ENCODE measurements at regions not wholly inside any gene's neighbourhood (a gene's known extent, or its start where the extent isn't known, plus 50 kb on each side); places are given as distances from the start of the nearest gene placed in this dataset.

DNA sequence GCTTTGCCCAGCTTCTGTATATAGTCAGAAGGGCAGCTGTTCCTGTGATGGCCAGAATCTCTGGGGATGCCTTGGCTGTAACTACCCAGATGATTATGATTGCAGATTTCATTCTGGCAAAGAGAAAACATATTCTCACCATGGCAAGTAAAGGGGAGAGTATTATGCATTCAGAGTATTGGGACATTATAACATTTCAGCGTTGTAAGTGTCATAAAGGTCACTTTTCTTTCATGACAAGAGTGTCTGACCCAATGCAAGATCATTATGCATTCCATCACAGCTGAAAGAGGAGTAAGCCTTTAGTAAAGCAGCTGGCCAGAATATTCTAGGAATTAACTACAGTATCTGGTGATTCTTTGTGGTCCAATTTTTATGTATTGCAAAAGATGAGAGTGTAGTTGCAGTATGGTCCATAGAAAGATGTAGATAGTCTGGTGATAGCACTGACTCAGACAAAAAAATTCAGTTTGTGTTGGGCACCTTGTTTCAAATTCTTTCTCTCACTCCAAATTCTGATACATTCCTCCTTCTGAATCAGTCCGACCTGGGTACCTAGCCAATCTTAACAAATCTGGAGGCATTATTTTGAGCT is 2366.3 kb downstream of the PCDH7 start:
- no peak overlapping the region for H3K27ac ChIP-seq
- TF ChIP-seq ZFX (IDR thresholded peaks at IDR 0.05; ENCODE audit: borderline replicate concordance), result no peak
- TF ChIP-seq, protein P1, sequence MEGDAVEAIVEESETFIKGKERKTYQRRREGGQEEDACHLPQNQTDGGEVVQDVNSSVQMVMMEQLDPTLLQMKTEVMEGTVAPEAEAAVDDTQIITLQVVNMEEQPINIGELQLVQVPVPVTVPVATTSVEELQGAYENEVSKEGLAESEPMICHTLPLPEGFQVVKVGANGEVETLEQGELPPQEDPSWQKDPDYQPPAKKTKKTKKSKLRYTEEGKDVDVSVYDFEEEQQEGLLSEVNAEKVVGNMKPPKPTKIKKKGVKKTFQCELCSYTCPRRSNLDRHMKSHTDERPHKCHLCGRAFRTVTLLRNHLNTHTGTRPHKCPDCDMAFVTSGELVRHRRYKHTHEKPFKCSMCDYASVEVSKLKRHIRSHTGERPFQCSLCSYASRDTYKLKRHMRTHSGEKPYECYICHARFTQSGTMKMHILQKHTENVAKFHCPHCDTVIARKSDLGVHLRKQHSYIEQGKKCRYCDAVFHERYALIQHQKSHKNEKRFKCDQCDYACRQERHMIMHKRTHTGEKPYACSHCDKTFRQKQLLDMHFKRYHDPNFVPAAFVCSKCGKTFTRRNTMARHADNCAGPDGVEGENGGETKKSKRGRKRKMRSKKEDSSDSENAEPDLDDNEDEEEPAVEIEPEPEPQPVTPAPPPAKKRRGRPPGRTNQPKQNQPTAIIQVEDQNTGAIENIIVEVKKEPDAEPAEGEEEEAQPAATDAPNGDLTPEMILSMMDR (IDR thresholded peaks at IDR 0.05), result no peak

DNA sequence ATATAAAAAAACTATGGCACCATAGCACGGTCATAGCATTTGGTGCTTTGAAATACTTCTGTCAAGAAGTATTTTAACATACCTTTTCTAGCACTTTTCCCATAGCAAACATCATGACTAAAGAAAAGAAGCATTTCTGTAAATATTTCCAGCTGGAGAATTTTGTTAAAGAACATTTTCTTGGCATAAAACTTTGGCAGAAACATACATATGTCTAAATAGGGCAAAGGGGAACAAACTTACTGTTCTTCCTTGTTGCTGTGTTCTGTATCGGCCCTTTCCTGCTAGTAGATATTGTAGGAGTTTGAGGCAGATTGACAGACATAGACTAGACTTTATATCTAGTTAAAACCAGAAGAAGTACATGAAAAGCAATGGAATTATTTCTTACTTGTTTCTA is 2368.5 kb downstream of the PCDH7 start:
- TF ChIP-seq, protein P1 (IDR thresholded peaks at IDR 0.05), result no peak
- no peak for TF ChIP-seq ZFX (IDR thresholded peaks at IDR 0.05; ENCODE audit: borderline replicate concordance)
- H3K27ac ChIP-seq, result no peak overlapping the region

DNA sequence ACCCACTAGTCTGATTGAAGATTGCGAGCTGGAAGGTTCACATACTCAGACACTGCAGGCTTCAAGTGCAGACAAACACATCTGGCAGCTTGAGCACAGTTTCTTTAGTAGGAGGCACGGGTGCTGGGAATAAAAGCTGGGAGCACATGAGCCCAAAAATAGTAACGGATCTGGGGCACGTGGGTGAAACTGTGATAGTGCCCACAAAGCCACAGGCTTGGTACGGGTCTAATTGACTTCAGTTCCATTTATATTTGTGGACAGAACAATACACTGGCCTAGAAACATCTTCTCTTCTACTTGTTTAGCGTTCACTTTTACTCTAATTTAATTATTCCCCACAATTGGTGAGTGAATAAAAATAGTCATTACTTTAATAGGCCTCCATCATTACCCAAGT is 2370.7 kb downstream of the PCDH7 start:
- TF ChIP-seq, protein P1 (IDR thresholded peaks at IDR 0.05), result no peak
- no peak for TF ChIP-seq ZFX (IDR thresholded peaks at IDR 0.05; ENCODE audit: borderline replicate concordance)

DNA sequence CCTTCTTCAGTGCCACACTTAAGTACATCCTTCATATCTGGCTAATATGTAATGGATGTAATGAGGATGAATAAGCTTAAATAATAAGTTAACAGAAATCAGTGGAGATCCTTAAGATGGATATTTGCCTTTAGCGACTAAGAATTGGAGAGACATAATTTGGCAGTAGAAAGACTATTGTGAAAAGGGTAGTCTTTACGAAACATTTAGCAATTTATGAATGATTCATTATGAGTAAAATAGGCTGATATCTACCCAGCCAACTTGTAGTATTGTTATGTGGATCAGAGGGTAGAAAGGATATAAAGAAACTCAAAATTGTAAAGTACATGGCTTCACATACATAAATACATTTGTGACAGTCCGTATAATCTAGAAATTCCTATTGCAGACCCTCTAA is 2371.8 kb downstream of the PCDH7 start:
- no peak overlapping the region for H3K27ac ChIP-seq

More for the DNA sequence above, 2370.7 kb downstream of the PCDH7 start:
- no peak overlapping the region for H3K27ac ChIP-seq

DNA sequence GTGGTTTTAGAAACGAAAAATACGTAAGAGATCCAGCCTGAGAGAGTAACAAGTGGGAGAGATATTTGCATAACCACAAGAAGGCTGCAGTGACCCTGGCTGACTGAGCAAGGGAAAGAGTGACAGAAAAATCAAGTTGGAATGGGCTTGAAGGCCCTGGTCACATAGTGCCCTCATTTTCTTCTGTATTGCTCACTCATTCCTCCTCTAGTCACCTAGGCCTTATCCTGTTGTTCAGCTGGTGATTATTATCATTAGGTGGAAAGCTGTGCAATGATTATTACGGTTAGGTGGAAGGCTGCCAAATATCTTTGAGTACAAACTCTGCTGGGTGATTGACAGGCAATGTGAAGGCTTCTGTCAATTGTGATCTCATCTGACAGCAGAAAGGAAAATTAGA is 2384.1 kb downstream of the PCDH7 start:
- TF ChIP-seq ZFX (IDR thresholded peaks at IDR 0.05; ENCODE audit: borderline replicate concordance), result no peak
- H3K27ac ChIP-seq, result no peak overlapping the region

More for the DNA sequence above, 2371.8 kb downstream of the PCDH7 start:
- TF ChIP-seq, protein P1 (IDR thresholded peaks at IDR 0.05), result no peak
- no peak for TF ChIP-seq ZFX (IDR thresholded peaks at IDR 0.05; ENCODE audit: borderline replicate concordance)

DNA sequence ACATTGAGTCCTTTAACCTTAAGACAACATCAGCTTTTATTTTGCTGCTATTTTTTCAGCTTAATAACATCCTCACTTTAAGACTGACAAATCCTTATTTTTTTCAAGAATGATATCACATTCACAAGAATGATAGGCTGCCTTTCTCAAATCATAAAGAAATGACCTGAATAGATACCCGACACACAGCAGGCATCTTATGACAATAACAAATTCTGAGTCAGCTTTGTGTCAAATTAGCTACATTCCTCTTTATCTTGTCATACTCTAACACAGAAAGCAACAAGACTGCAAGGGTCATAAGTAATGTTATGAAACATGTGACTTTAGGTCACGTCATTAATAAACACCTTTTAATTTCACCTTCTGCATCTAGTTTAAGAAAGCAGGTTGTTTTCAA is 2387.6 kb downstream of the PCDH7 start:
- TF ChIP-seq, protein P1 (IDR thresholded peaks at IDR 0.05), result no peak
- no peak for TF ChIP-seq ZFX (IDR thresholded peaks at IDR 0.05; ENCODE audit: borderline replicate concordance)
- H3K27ac ChIP-seq, result no peak overlapping the region

DNA sequence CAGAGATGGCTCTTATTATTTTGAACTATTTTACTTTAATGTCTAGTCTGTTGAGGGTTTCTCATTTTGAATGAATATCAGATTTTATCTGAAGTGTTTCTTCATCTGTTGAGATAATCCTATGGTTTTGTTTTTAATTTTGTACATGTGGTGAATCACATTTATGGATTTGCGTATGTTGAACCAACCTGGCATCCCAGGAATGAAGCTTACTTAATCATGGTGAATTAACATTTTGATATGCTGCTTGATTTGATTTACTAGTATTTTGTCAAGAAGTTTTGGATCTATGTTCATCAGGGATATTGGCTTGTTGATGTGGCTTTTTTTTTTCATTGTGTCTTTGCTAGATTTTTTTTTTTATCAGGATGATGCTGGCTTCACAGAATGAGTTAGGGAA is 2390.9 kb downstream of the PCDH7 start:
- TF ChIP-seq, protein P1 (IDR thresholded peaks at IDR 0.05), result no peak
- TF ChIP-seq ZFX (IDR thresholded peaks at IDR 0.05; ENCODE audit: borderline replicate concordance), result no peak
- no peak overlapping the region for H3K27ac ChIP-seq

DNA sequence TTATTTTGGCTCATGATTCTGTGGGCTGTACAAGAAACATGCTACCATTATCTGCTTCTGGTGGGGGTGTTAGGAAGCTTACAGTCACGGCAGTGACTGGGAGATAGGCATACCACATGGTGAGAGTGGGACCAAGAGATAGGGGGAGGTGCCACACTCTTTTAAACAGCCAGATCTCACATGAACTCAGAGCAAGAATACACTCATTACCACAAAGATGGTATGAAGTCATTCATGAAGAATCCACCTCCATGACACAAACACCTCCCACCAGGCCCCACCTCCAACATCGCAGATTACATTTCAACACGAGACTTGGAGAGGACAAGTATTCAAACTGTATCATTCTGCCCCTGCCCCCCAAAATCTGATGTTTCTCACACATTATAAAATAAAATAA is 2396.7 kb downstream of the PCDH7 start:
- TF ChIP-seq, protein P1 (IDR thresholded peaks at IDR 0.05), result no peak
- no peak for TF ChIP-seq ZFX (IDR thresholded peaks at IDR 0.05; ENCODE audit: borderline replicate concordance)
- no peak overlapping the region for H3K27ac ChIP-seq

Measured in 22Rv1 (cell line).